IPS DF 19.7 (cell line): ENCODE measurements at regions not wholly inside any gene's neighbourhood (a gene's known extent, or its start where the extent isn't known, plus 50 kb on each side); places are given as distances from the start of the nearest gene placed in this dataset.
"Not testable (repeated sequence)": the region's sequence is repeated elsewhere in the genome, so short reads cannot be mapped to it uniquely, and the experiment has no call there.

ENCODE experiments used
- DNase-seq: peaks from one replicate; pipeline ENCODE4 v3.0.0-alpha.2; 2013; ENCODE audit warnings: low read depth, low spot score

- DNase-seq = no peak
Observed at GRCh38 chr7:17437586-17437985, 139.1 kb downstream of the AHR start.

- DNase-seq = not testable (repeated sequence)
Observed at GRCh38 chr7:17440025-17440784, 141.8 kb downstream of the AHR start.

GRCh38 chr7:17440831-17441230 lies 142.4 kb downstream of the AHR start:
- no peak for DNase-seq

GRCh38 chr7:17441557-17441956 lies 143.1 kb downstream of the AHR start:
- DNase-seq = no peak

GRCh38 chr7:17444151-17444550 lies 145.7 kb downstream of the AHR start:
- DNase-seq = no peak

- DNase-seq = no peak
Observed at GRCh38 chr7:17444673-17445072, 146.2 kb downstream of the AHR start.

GRCh38 chr7:17446340-17446739 lies 147.9 kb downstream of the AHR start:
- no peak for DNase-seq

GRCh38 chr7:17447728-17448478 lies 149.5 kb downstream of the AHR start:
- DNase-seq = no peak

GRCh38 chr7:17448479-17449423 lies 150.3 kb downstream of the AHR start:
- no peak for DNase-seq

- no peak for DNase-seq
Observed at GRCh38 chr7:17456541-17456940, 158.1 kb downstream of the AHR start.

GRCh38 chr7:17460001-17460400 lies 161.5 kb downstream of the AHR start:
- DNase-seq = no peak

GRCh38 chr7:17460665-17461064 lies 162.2 kb downstream of the AHR start:
- no peak for DNase-seq

GRCh38 chr7:17462131-17462631 lies 163.7 kb downstream of the AHR start:
- DNase-seq = no peak

- no peak for DNase-seq
Observed at GRCh38 chr7:17463511-17464085, 165.1 kb downstream of the AHR start.

- DNase-seq = no peak
Observed at GRCh38 chr7:17466216-17466615, 167.8 kb downstream of the AHR start.

- no peak for DNase-seq
Observed at GRCh38 chr7:17467386-17467945, 169.0 kb downstream of the AHR start.

GRCh38 chr7:17471325-17471724 lies 172.9 kb downstream of the AHR start:
- DNase-seq = no peak

- no peak for DNase-seq
Observed at GRCh38 chr7:17472518-17472917, 174.1 kb downstream of the AHR start.

- DNase-seq = no peak
Observed at GRCh38 chr7:17472939-17473338, 174.5 kb downstream of the AHR start.

- DNase-seq = no peak
Observed at GRCh38 chr7:17474724-17475344, 176.4 kb downstream of the AHR start.

- DNase-seq = no peak
Observed at GRCh38 chr7:17477182-17477581, 178.7 kb downstream of the AHR start.
